ENCODE measurements at regions not wholly inside any gene's neighbourhood (a gene's known extent, or its start where the extent isn't known, plus 50 kb on each side); places are given as distances from the start of the nearest gene placed in this dataset.

GRCh38 chr4:148857973-148858534, 415.8 kb upstream of the NR3C2 start:
- Histone ChIP-seq H3K9me3 (no peaks in the 10 kb centered on the region), H4K20me1 (ENCODE audit: insufficient read depth) (no peaks in the 10 kb centered on the region), H3K9me2 (no peaks in the 10 kb centered on the region), H2AFZ (ENCODE audit: low read depth) (no peak overlapping the region), H3K4me3 (ENCODE audit: low read depth in 2 of 2, low read length in 1 of 2) (no peak overlapping the region), H3K27me3 (ENCODE audit: insufficient read depth) (no peaks in the 10 kb centered on the region), H3K79me2 (ENCODE audit: insufficient read depth) (no peaks in the 10 kb centered on the region), H3K27ac (ENCODE audit: low read depth in 2 of 2, low read length in 1 of 2) (no peak overlapping the region), H3F3A (replicated peaks; ENCODE audit: insufficient read depth) (no peaks in the 10 kb centered on the region), H3K4me1 (ENCODE audit: control insufficient read depth in 1 of 2, insufficient read depth in 2 of 2, low read depth in 1 of 2, low read length in 1 of 2) (no peaks in the 10 kb centered on the region), H3K4me2 (no peak overlapping the region), H3K36me3 (replicated peaks in 1 of 2; ENCODE audit: control insufficient read depth in 1 of 2, insufficient read depth in 2 of 2, low read length in 1 of 2) (no peaks in the 10 kb centered on the region), H3K9ac (no peak overlapping the region)
- CTCF ChIA-PET = no interaction called here
- POLR2A ChIA-PET = no interaction called here
- TF ChIP-seq CHD2 (IDR thresholded peaks at IDR 0.05; ENCODE audit: low read length, partially characterized antibody) = no peak
- no peak for TF ChIP-seq FOXM1 (IDR thresholded peaks at IDR 0.05; ENCODE audit: low read depth)
- no peak for TF ChIP-seq CTCF (IDR thresholded peaks at IDR 0.05)
- TF ChIP-seq USF2 (IDR thresholded peaks at IDR 0.05; ENCODE audit: borderline replicate concordance, low read depth, low read length) = no peak
- TF ChIP-seq YY1 (IDR thresholded peaks at IDR 0.05; ENCODE audit: low read depth) = no peak
- no peak for TF ChIP-seq ELF1 (IDR thresholded peaks at IDR 0.05)
- TF ChIP-seq RCOR1 (IDR thresholded peaks at IDR 0.05; ENCODE audit: low read length) = no peak
- TF ChIP-seq GABPA (IDR thresholded peaks at IDR 0.05; ENCODE audit: low read depth) = no peak
- TF ChIP-seq JUND (IDR thresholded peaks at IDR 0.05) = no peak
- TF ChIP-seq NFIC (IDR thresholded peaks at IDR 0.05; ENCODE audit: borderline replicate concordance) = no peak
- no peak for TF ChIP-seq GATA2 (CRISPR knock-in tag; IDR thresholded peaks at IDR 0.05)
- TF ChIP-seq FOXJ3 (CRISPR knock-in tag; IDR thresholded peaks at IDR 0.05) = no peak
- TF ChIP-seq FOSL2 (IDR thresholded peaks at IDR 0.05; ENCODE audit: borderline replicate concordance, low read depth) = no peak
- TF ChIP-seq TCF12 (IDR thresholded peaks at IDR 0.05) = no peak
- no peak for TF ChIP-seq ZBTB33 (IDR thresholded peaks at IDR 0.05; ENCODE audit: borderline replicate concordance, low read depth)
- no peak for TF ChIP-seq MEF2A (IDR thresholded peaks at IDR 0.05; ENCODE audit: borderline replicate concordance, low read depth)
- no peak for TF ChIP-seq TEAD4 (IDR thresholded peaks at IDR 0.05; ENCODE audit: borderline replicate concordance, insufficient read depth)
- WGBS (ENCODE audit: low lambda C conversion rate) = 0% methylated on average over 4 of the region's 4 CpGs
- no peak for DNase-seq

Data from SK-N-SH (cell line).